Activated CD8-positive, alpha-beta T cell treated with anti-CD3 and anti-CD28 coated beads for 36 hours (primary cell): ENCODE measurements at regions not wholly inside any gene's neighbourhood (a gene's known extent, or its start where the extent isn't known, plus 50 kb on each side); places are given as distances from the start of the nearest gene placed in this dataset.

Source experiments
- ATAC-seq: fragments of 200-7000 bp; cut with Tn5 transposase; one replicate; pipeline ENCODE4 v1.10.0; 2021; ENCODE audit warnings: mild to moderate bottlenecking, moderate library complexity
- CTCF ChIA-PET: fragments of 350-600 bp; sonication (Branson Sonifier 250); formaldehyde crosslinking; loops from one replicate; lab custom pipeline; 2021; ENCODE audit warnings: antibody characterized with exemption; lab: Charles Lee
- POLR2A ChIA-PET: fragments of 350-600 bp; sonication (Branson Sonifier 250); formaldehyde crosslinking; loops from one replicate; lab custom pipeline; 2021; ENCODE audit warnings: antibody characterized with exemption; lab: Charles Lee
- DNase-seq: peaks from one replicate; pipeline ENCODE4 v3.0.0-alpha.2; 2020
- H3K27ac Mint-ChIP-seq: one replicate; pipeline ENCODE4 v1.8.0; 2021; ENCODE audit warnings: mild to moderate bottlenecking, mixed read lengths
- H3K27me3 Mint-ChIP-seq: one replicate; pipeline ENCODE4 v1.8.0; 2021; ENCODE audit warnings: mixed read lengths
- H3K36me3 Mint-ChIP-seq: one replicate; pipeline ENCODE4 v1.8.0; 2021; ENCODE audit warnings: low read depth, mixed read lengths
- H3K4me1 Mint-ChIP-seq: one replicate; pipeline ENCODE4 v1.8.0; 2021; ENCODE audit warnings: low read depth, mixed read lengths
- H3K4me3 Mint-ChIP-seq: one replicate; pipeline ENCODE4 v1.8.0; 2021; ENCODE audit warnings: mild to moderate bottlenecking, moderate library complexity, mixed read lengths
- H3K9me3 Mint-ChIP-seq: one replicate; pipeline ENCODE4 v1.8.0; 2021; ENCODE audit warnings: mixed read lengths
- intact Hi-C: fragments of 100-400 bp; cut with micrococcal nuclease; formaldehyde crosslinking; loops from one replicate; pipeline ENCODE4 v1.10.0; 2022
- TF ChIP-seq, protein P1 (sequence below): fragments of 200-600 bp; IDR thresholded peaks from one replicate; pipeline ENCODE4 v1.8.0; 2022; ENCODE audit warnings: antibody characterized with exemption, mild to moderate bottlenecking

DNA sequence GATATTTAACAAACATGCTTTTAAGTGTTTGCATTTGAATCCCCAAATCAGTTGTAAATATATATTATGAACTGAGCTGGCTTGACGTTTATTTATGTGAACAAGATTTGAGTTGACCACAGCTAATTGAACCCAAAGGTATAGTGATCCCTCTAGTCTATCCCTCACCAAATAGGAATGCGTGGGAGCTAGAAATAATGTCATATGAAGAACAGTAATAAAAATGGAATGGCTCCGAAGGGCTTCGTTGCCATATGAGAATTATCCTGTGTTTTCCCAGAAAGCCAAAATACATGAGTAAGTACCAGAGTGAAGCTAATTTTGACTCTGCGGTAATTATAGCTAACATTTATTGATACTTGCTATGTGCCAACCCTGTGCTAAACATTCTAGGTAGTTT, 142.7 kb downstream of the ADCYAP1 start:
- intact Hi-C loops = no loop called here
- POLR2A ChIA-PET = no interaction called here
- ATAC-seq (no peak), DNase-seq (no peak)
- Mint-ChIP-seq H3K27me3 (no peaks in the 10 kb centered on the region), H3K36me3 (no peaks in the 10 kb centered on the region), H3K27ac (no peak overlapping the region), H3K4me3 (no peak overlapping the region), H3K9me3 (no peaks in the 10 kb centered on the region), H3K4me1 (no peaks in the 10 kb centered on the region)
- TF ChIP-seq, protein P1, sequence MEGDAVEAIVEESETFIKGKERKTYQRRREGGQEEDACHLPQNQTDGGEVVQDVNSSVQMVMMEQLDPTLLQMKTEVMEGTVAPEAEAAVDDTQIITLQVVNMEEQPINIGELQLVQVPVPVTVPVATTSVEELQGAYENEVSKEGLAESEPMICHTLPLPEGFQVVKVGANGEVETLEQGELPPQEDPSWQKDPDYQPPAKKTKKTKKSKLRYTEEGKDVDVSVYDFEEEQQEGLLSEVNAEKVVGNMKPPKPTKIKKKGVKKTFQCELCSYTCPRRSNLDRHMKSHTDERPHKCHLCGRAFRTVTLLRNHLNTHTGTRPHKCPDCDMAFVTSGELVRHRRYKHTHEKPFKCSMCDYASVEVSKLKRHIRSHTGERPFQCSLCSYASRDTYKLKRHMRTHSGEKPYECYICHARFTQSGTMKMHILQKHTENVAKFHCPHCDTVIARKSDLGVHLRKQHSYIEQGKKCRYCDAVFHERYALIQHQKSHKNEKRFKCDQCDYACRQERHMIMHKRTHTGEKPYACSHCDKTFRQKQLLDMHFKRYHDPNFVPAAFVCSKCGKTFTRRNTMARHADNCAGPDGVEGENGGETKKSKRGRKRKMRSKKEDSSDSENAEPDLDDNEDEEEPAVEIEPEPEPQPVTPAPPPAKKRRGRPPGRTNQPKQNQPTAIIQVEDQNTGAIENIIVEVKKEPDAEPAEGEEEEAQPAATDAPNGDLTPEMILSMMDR = no peak
- CTCF ChIA-PET = no interaction called here

DNA sequence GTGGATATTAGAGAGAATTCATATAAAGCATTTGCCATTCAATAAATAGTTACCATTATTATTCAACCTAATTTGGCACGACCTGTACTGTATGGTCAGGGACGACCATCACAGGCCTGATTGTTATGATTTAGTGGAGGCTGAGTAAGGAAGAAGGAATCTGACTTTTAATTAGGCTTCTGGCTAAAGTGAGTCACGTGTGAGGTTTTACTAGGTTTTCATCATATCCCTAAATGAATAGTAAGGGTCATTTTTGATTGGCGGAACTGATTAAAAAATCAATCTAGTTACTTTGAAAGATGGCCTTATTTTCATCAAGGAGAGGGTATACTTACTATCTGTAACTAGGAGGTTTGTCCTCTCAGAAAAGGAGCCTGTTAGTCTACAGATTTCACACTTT, 143.4 kb downstream of the ADCYAP1 start:
- intact Hi-C loops = no loop called here
- no peaks in the 10 kb centered on the region for H3K27me3 Mint-ChIP-seq
- no peaks in the 10 kb centered on the region for H3K4me1 Mint-ChIP-seq
- H3K4me3 Mint-ChIP-seq = no peak overlapping the region
- no peak for ATAC-seq
- TF ChIP-seq, protein P1 = no peak
- no peak for DNase-seq
- H3K36me3 Mint-ChIP-seq = no peaks in the 10 kb centered on the region
- CTCF ChIA-PET = no interaction called here
- no peaks in the 10 kb centered on the region for H3K9me3 Mint-ChIP-seq
- H3K27ac Mint-ChIP-seq = no peak overlapping the region
- POLR2A ChIA-PET = no interaction called here

DNA sequence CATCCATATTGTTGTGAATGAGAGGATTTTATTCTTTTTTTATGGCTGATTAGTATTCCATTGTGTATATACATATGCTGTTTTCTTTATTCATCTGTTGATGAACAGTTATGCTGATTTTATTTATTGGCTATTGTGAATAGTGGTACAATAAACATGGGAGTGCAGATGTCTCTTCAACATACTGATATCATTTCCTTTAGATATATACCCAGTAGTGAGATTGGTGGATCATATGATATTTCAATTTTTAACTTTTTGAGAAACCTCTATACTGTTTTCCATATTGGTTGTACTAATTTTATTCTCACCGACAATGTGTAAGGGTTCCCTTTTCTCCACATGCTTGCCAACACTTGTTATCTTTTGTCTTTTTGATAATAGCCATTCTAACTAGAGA, 144.5 kb downstream of the ADCYAP1 start:
- ChIA-PET POLR2A (no interaction called here), CTCF (no interaction called here)
- DNase-seq = no peak
- no peaks in the 10 kb centered on the region for H3K9me3 Mint-ChIP-seq
- H3K4me3 Mint-ChIP-seq = no peak overlapping the region
- H3K27ac Mint-ChIP-seq = no peak overlapping the region
- intact Hi-C loops = no loop called here
- TF ChIP-seq, protein P1 = no peak
- H3K4me1 Mint-ChIP-seq = no peaks in the 10 kb centered on the region
- ATAC-seq = no peak
- H3K27me3 Mint-ChIP-seq = no peaks in the 10 kb centered on the region
- no peaks in the 10 kb centered on the region for H3K36me3 Mint-ChIP-seq

DNA sequence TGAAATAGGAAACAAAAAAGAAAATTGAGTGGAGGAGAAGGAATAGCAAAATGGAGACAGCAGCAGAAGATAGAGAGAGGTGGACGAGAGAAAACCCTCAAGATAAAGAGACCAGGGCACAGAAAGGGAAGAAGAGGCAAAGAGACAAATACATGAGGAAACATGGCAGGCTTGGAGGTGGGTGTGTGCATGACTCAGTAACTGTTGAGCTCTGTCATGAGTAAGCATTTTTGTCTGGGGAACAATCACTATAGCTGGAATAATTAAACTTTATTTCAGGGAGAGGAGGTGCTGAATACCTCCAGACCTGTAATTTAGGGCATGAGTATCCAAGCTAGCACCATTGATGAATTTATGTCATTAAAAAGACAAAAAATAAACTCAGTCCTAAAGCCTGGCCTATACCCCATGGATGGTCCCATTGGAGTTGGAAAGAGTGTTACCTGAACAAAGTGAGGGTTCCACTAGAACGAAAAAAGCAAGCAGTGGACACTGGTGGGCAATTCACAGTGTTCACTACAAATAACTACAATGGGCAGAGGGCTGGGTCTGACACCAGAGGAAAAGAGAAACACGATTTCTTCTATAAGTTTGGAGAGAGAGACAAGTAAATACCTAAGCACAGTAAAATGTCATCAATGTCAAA, 145.5 kb downstream of the ADCYAP1 start:
- Mint-ChIP-seq H3K9me3 (no peaks in the 10 kb centered on the region), H3K36me3 (no peaks in the 10 kb centered on the region), H3K27me3 (no peaks in the 10 kb centered on the region), H3K4me1 (no peaks in the 10 kb centered on the region), H3K4me3 (no peak overlapping the region), H3K27ac (no peak overlapping the region)
- TF ChIP-seq, protein P1 = no peak
- intact Hi-C loops = no loop called here
- ATAC-seq (no peak), DNase-seq (no peak)
- POLR2A ChIA-PET = interaction anchor here (0.6 kb wide), 1 partner anchor 458 kb away, joined by 3 read pairs; no protein-coding TSS in a partner anchor
- CTCF ChIA-PET = no interaction called here

DNA sequence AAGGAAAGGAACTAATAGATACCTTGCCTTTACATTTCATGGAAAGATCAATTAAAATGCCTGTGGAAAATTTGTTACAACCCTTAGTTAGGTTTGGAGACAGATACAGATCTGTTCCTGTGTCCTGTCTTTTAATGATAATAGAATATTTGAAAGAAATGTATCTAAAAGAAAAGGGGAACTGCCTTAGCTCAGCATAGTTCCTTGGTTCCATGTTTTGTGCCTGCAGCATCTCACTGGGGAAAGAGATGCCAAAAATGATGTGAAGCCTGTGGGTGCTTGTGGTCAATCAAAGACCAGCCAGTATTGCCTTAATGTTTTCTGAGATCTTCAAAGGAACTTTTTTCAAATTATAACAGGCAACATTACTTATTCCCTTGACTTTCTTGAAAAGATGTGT, 147.6 kb downstream of the ADCYAP1 start:
- POLR2A ChIA-PET = no interaction called here
- intact Hi-C loops = no loop called here
- H3K4me3 Mint-ChIP-seq = no peak overlapping the region
- no peaks in the 10 kb centered on the region for H3K36me3 Mint-ChIP-seq
- no peaks in the 10 kb centered on the region for H3K4me1 Mint-ChIP-seq
- no peak overlapping the region for H3K27ac Mint-ChIP-seq
- H3K27me3 Mint-ChIP-seq = no peaks in the 10 kb centered on the region
- DNase-seq (no peak), ATAC-seq (no peak)
- CTCF ChIA-PET = no interaction called here
- peaks cover 2% of the 10 kb centered on the region for H3K9me3 Mint-ChIP-seq
- TF ChIP-seq, protein P1 = no peak
